Adrenal gland (tissue), 9 donors: ENCODE measurements at regions not wholly inside any gene's neighbourhood (a gene's known extent, or its start where the extent isn't known, plus 50 kb on each side); places are given as distances from the start of the nearest gene placed in this dataset.

Experiments used
- DNase-seq, 7 donors: peaks; one replicate each; pipeline ENCODE4 v3.0.0-alpha.2; 2019 to 2020
- H3K27ac ChIP-seq, 5 donors: fragments of 200-600 bp; sonication (generic) in 4 of 5; 1 replicate in 3 of 5; 2 replicates in 2 of 5; pipeline versions ENCODE4 v1.5.1 to v1.8.0; 2016 to 2020; ENCODE audit warnings: mild to moderate bottlenecking in 1 of 5
- H3K27me3 ChIP-seq: fragments of 200-600 bp; 2 replicates; pipeline ENCODE4 v1.8.0; 2021
- H3K36me3 ChIP-seq, 2 donors: fragments of 200-600 bp; replicated peaks in 1 of 2; 1 replicate in 1 of 2; 2 replicates in 1 of 2; pipeline versions ENCODE4 v1.5.1 to v1.8.0; 2018 to 2022
- H3K4me1 ChIP-seq, 2 donors: fragments of 200-600 bp; replicated peaks in 1 of 2; 1 replicate in 1 of 2; 2 replicates in 1 of 2; pipeline versions ENCODE4 v1.5.1 to v1.8.0; 2018 to 2021
- H3K4me3 ChIP-seq, 4 donors: fragments of 200-600 bp; sonication (generic) in 3 of 4; one replicate each; pipeline ENCODE4 v1.5.1; 2016 to 2018
- H3K9me3 ChIP-seq, 3 donors: fragments of 200-600 bp; sonication (generic) in 1 of 3; replicated peaks in 1 of 3; 1 replicate in 2 of 3; 2 replicates in 1 of 3; pipeline versions ENCODE4 v1.5.1 to v1.8.0; 2016 to 2021
- POLR2A ChIP-seq, 2 donors: fragments of 450-650 bp; IDR thresholded peaks; one replicate each; pipeline ENCODE4 v1.6.1; 2017; ENCODE audit warnings: antibody characterized with exemption in 2 of 2, mild to moderate bottlenecking in 2 of 2, moderate library complexity in 1 of 2
- WGBS, 4 donors: extraction: QIAGEN DNeasy Blood & Tissue Kit in 2 of 4; methylation state at CpG; one replicate each; pipeline versions ENCODE4 v1.1.5 to v1.1.7; 2013 to 2017; 5-methylcytosine and 5-hydroxymethylcytosine counted together
- intact Hi-C, 2 donors: fragments of 100-400 bp; cut with DNase I; formaldehyde crosslinking; loops; one replicate each; pipeline versions ENCODE4 v1.14.1 to v1.15.0; 2022 to 2023
- TF ChIP-seq, protein P1 (sequence below), 6 experiments: fragments of 450-650 bp in 4 of 6; fragments of 200-600 bp in 2 of 6; sonication (generic) in 1 of 6; IDR thresholded peaks; 1 replicate in 5 of 6; 2 replicates in 1 of 6; pipeline versions ENCODE4 v1.5.1 to v1.8.0; 2016 to 2021; ENCODE audit warnings: antibody characterized with exemption in 6 of 6, mild to moderate bottlenecking in 2 of 6, moderate library complexity in 1 of 6
- donor health status: healthy with polysubstance abuse.
- donor health status: Bipolar disorder and iron deficiency.
- donor health status: DM: yes; HTN: yes; CAD: no.
- donor health status: DM: no; HTN: no; CAD: no.
- donor health status: DM: no; HTN: no; CAD: no.

DNA sequence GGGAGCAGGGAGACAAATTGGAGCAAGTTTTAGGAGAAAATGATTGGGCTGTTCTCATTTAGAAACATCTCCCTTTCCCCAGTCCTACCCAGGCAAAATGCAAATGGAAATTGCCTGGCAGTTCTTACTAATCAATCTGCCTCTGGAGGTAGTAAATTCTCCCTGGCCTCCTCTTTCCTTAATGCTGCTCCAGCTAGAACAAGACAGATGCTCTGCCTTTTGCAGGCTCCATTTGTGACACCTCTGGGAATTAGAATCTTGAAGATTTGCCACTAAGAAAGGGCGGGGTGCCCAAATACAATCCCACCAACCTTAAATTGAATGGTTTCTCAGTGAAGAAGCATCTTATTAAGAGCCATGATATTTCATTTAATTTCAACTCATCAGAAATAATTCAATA is 377.7 kb upstream of the CDH11 start:
- TF ChIP-seq, protein P1, sequence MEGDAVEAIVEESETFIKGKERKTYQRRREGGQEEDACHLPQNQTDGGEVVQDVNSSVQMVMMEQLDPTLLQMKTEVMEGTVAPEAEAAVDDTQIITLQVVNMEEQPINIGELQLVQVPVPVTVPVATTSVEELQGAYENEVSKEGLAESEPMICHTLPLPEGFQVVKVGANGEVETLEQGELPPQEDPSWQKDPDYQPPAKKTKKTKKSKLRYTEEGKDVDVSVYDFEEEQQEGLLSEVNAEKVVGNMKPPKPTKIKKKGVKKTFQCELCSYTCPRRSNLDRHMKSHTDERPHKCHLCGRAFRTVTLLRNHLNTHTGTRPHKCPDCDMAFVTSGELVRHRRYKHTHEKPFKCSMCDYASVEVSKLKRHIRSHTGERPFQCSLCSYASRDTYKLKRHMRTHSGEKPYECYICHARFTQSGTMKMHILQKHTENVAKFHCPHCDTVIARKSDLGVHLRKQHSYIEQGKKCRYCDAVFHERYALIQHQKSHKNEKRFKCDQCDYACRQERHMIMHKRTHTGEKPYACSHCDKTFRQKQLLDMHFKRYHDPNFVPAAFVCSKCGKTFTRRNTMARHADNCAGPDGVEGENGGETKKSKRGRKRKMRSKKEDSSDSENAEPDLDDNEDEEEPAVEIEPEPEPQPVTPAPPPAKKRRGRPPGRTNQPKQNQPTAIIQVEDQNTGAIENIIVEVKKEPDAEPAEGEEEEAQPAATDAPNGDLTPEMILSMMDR (IDR thresholded peaks at IDR 0.05): no peak
- no peak for TF ChIP-seq POLR2A (IDR thresholded peaks at IDR 0.05)
- 60 to 79% (median 71%) methylated on average over 1 of the region's 1 CpG for WGBS, 4 donors

DNA sequence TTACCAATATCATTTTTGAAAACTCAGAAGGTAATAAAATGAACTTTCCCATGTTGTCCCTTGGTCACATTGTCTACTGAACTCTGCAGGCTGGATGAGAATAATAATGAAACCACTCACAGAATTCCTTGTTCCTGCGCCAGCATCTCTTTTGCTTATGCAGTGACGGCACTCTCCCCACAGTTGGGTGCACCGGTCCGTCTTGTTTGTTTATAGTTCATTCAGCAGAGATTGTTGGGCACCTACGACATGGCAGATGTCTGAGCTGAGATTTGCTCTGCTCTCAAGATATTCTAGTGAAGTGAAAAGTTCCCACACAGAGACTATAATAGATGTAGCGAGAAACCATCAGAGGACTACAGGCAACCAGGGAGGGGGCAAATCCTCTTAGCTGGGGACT is 375.7 kb upstream of the CDH11 start:
- WGBS, 4 donors: 75 to 78% (median 77%) methylated on average over 6 of the region's 6 CpGs
- intact Hi-C loops: no loop called here
- Histone ChIP-seq H3K27ac (no peak overlapping the region), H3K4me1 (no peaks in the 10 kb centered on the region), H3K27me3 (no peaks in the 10 kb centered on the region), H3K9me3 (no peaks in the 10 kb centered on the region), H3K4me3 (no peak overlapping the region), H3K36me3 (no peaks in the 10 kb centered on the region)
- no peak for TF ChIP-seq POLR2A (IDR thresholded peaks at IDR 0.05)
- TF ChIP-seq, protein P1 (IDR thresholded peaks at IDR 0.05): no peak
- DNase-seq: no peak

More for the DNA sequence above, 377.7 kb upstream of the CDH11 start:
- Histone ChIP-seq H3K4me3 (no peak overlapping the region), H3K4me1 (no peaks in the 10 kb centered on the region), H3K9me3 (no peaks in the 10 kb centered on the region), H3K27ac (no peak overlapping the region), H3K27me3 (no peaks in the 10 kb centered on the region), H3K36me3 (no peaks in the 10 kb centered on the region)
- intact Hi-C loops: no loop called here
- DNase-seq: no peak

DNA sequence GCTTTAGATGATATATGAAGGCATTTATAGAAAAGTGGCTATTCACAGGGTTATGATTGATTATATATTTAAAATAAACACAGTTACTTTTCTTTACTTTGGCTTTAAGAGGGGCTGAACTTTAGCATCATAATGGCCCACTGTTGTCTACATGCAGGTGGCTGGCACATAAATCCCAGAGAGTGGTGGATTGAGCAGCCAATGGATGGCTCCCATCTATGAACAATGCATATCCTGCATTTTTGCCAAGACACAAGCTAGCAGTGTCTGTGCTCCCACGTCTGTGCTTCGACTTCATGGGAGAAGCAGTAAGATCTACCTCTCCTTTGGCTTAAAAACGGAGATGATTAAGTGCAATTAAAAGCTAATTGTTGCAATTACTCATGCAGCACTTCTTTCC is 373.2 kb upstream of the CDH11 start:
- intact Hi-C loops: no loop called here

DNA sequence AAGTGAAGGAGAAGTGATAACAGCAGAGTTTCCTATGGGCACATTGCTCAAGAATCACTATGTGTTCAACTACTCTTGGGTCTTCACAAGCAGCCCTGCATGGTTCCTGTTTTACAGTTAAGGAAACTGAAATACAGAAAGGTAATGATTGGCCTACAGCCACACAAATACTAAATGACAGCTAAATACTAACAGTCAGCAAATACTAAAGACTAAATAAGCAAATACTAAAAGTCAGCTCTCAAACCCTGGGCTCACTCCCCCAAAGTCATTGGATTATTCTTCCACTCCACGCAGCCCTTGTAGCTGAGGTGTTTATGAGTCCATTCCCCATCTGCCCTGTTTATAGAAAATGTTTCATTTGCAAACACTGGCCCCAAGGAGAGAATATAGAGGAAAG is 372.7 kb upstream of the CDH11 start:
- intact Hi-C loops: no loop called here
- no peak overlapping the region for H3K4me3 ChIP-seq
- WGBS, 4 donors: 50 to 86% (median 79%) methylated on average over 1 of the region's 1 CpG

More for the DNA sequence above, 373.2 kb upstream of the CDH11 start:
- H3K27me3 ChIP-seq: no peaks in the 10 kb centered on the region
- WGBS, 4 donors: 61 to 88% (median 68%) methylated on average over 3 of the region's 3 CpGs
- no peaks in the 10 kb centered on the region for H3K4me1 ChIP-seq
- H3K4me3 ChIP-seq: no peak overlapping the region
- no peaks in the 10 kb centered on the region for H3K9me3 ChIP-seq
- H3K27ac ChIP-seq: no peak overlapping the region
- TF ChIP-seq, protein P1 (IDR thresholded peaks at IDR 0.05): no peak
- TF ChIP-seq POLR2A (IDR thresholded peaks at IDR 0.05): no peak
- DNase-seq: no peak
- no peaks in the 10 kb centered on the region for H3K36me3 ChIP-seq

More for the DNA sequence above, 372.7 kb upstream of the CDH11 start:
- no peaks in the 10 kb centered on the region for H3K27me3 ChIP-seq
- no peak overlapping the region for H3K27ac ChIP-seq
- H3K4me1 ChIP-seq: no peaks in the 10 kb centered on the region
- no peaks in the 10 kb centered on the region for H3K9me3 ChIP-seq
- TF ChIP-seq, protein P1 (IDR thresholded peaks at IDR 0.05): no peak
- TF ChIP-seq POLR2A (IDR thresholded peaks at IDR 0.05): no peak
- no peaks in the 10 kb centered on the region for H3K36me3 ChIP-seq
- DNase-seq: no peak
